Cardiac septum (tissue), 1 donor: ENCODE measurements at regions not wholly inside any gene's neighbourhood (a gene's known extent, or its start where the extent isn't known, plus 50 kb on each side); places are given as distances from the start of the nearest gene placed in this dataset.

Experiments used
- DNase-seq: peaks from one replicate; pipeline ENCODE4 v3.0.0-alpha.2; 2020; ENCODE audit warnings: low spot score
- intact Hi-C: fragments of 100-400 bp; cut with DNase I; formaldehyde crosslinking; loops from one replicate; pipeline ENCODE4 v1.14.0; 2022
- donor health status: DM: no; HTN: no; CAD: no.

DNA sequence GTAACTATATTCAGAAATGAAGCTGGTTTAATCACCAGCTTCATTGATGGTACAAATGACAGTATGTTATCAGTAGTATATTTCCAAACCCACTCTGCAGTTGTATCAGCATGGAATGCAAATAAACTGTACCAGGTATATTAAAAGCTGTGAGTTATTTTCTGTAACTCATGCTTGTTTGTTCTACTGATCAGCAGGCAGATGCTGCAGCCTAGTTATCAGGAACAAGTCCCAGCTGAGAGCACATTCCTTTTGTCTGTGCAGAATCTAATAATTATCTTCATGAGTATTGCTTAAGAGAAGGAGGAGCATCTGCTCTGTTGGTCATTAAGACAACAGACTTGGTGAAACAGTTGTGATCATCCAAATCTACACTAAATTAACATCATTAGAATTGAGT, 1331.1 kb downstream of the MRPL39 start:
- intact Hi-C loops = no loop called here
- no peak for DNase-seq

- intact Hi-C loops = no loop called here
- no peak for DNase-seq
These were observed 1331.7 kb downstream of the MRPL39 start for GRCh38 chr21:24275616-24276015.

DNA sequence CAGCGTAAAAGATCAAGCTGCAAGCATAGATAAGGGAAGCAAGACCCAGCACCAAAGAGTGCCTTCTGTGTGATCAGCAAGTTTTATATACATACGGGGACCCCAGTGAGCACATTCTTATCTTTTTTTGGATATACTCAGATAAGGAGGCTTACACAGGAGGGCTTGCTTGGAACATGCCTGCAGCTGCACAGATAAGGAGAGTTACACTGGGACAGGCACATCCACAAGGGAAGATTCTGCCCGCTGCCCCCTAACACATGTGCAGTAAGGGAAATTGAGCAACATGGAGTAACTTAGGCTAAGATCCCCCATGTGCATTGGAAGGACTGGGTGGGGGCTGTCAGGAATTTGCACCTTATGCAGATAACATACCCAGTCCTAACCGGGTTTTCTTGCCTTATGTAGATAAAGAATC, 1334.8 kb downstream of the MRPL39 start:
- intact Hi-C loops = no loop called here
- no peak for DNase-seq

- no peak for DNase-seq
- intact Hi-C loops = no loop called here
These were observed 1341.3 kb downstream of the MRPL39 start for GRCh38 chr21:24265987-24266386.

GRCh38 chr21:24260751-24261150, 1346.5 kb downstream of the MRPL39 start:
- DNase-seq = no peak
- intact Hi-C loops = no loop called here

DNA sequence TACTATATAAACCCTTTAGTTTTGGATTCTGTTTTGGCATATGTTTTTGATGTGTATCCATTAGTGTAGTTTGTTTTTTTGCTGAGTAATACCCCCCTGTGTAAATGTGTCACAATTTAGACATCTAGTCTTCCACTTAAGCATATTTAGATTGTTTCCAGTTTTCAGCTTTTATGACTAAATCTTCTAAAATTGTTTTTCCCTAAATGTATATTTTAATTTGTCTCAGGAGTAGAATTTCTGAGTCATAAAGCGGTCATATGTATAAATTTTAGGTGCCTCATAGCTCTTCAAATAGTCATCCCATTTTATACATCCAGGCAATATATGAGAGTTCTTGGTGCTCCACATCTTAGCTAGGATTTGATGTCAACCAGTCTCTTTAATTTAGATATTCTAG, 1348.0 kb downstream of the MRPL39 start:
- intact Hi-C loops = no loop called here
- DNase-seq = no peak

- no peak for DNase-seq
- intact Hi-C loops = no loop called here
These were observed 1351.7 kb downstream of the MRPL39 start for GRCh38 chr21:24255591-24255990.

DNA sequence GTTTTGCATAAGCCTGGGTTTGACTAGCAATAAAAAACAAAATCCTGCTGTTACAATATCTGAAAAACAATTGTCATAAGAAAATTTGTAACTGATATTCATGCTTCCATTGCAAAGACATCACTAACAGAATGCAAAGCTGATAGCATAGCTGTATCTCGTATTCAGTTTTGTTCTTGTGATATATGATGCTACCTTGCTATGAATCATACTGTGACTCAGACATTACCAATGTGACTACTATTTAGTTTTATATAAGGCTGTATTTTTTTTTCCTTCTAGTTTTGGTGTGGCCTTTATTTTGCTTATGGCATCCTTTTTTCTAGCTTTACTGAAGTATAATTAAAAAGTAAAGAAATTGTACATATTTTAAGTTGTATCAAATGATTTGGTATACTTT, 1381.8 kb downstream of the MRPL39 start:
- DNase-seq = no peak
- intact Hi-C loops = no loop called here

- intact Hi-C loops = no loop called here
- DNase-seq = no peak
These were observed 1382.9 kb downstream of the MRPL39 start for GRCh38 chr21:24224422-24224821.

DNA sequence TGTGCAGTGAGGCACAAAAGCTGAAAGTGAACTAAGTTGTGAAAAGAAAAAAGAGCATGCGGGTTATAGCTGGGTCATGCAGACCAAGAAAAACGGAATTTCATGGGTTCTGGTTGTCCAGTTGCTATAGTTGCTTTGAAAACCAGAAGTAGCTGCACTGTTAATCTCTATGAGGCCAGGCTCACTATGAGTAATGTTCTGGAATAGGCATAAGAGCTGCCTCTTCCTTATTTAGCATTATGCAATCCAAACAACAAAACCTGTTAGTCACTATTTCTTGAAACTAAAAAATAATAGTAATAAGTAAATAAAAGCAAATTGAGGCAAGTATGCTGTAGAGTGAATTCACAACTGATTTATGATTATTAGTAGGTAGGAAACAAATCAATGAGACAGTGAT, 1383.7 kb downstream of the MRPL39 start:
- DNase-seq = no peak
- intact Hi-C loops = no loop called here

DNA sequence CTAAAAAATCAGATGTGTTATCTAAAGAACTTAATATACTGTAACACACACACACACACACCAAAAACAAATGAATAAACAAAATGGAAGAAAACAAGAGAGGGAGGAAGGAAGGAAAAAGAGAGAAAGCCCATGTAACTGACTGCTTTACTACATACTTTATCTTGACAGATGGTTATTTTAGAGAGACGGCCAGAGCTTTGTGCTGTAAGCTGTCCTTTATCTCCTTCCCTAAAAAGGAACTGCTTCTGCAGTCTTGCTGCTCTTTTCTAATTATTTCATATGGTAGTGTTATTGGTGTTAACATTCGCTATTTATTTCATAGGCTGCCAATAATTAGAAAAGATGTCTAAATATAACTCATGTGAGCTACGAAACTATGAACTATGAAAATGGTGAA, 1384.6 kb downstream of the MRPL39 start:
- no peak for DNase-seq
- intact Hi-C loops = no loop called here

DNA sequence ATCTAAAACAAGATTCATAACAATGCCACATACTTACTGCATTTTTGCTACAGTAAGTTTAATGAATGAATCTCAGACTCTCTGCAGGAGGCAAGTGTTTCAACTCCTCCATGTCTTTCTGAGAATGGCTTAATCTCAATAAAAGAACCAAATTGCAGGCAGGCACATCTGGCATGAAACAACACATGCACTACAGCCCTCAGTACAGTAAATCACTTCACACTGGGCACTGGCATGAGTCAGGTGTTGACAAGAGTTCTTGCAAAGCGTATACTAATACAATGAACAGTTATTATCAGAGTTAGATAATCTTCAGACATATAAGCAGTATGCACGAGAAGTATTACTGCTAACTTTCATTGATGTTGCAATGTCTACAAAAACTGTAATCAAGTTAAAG, 1386.8 kb downstream of the MRPL39 start:
- DNase-seq = no peak
- intact Hi-C loops = no loop called here

GRCh38 chr21:24217151-24217550, 1390.1 kb downstream of the MRPL39 start:
- intact Hi-C loops = no loop called here

DNA sequence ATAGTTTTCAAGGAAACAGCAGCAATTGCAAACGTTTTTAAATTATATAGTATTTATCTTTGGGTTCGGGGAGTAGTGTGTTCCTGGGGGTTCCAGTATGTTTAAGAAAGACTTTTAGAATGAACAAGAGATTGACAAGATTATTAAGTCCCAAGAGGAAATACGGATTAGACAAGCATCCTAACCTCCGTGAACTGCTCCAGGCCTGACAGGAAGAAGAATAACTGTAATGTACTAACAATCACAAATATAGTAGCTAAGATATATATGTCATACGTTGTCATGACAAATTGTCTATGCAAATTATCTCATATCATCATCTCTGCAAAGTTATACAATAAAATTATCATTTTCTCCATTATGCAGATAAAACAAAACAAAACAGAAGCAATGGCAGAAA, 1397.2 kb downstream of the MRPL39 start:
- DNase-seq = no peak
- intact Hi-C loops = no loop called here

More at GRCh38 chr21:24217151-24217550, 1390.1 kb downstream of the MRPL39 start:
- DNase-seq = no peak

GRCh38 chr21:24208562-24209260, 1398.6 kb downstream of the MRPL39 start:
- intact Hi-C loops = no loop called here

DNA sequence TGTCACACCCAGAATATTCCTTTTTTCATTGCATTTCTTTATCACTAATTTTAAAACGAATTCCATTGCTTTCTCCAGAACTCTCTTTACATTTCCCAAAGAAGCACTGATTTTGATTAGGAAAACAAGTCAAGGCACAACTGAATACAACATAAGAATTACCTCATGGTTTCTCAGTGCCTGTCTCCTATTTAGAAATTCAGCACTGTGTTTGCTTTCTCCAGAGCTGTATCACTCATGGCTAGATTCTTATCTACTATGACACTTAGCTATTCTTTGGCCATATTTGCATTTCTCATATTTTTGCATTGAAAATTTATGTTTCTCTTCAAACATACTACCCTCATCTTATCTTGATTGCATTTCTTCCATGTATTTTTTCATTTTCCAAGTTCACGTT, 1402.0 kb downstream of the MRPL39 start:
- intact Hi-C loops = no loop called here
- DNase-seq = no peak

More at GRCh38 chr21:24208562-24209260, 1398.6 kb downstream of the MRPL39 start:
- no peak for DNase-seq

GRCh38 chr21:24204641-24205040, 1402.6 kb downstream of the MRPL39 start:
- DNase-seq = no peak
- intact Hi-C loops = no loop called here

DNA sequence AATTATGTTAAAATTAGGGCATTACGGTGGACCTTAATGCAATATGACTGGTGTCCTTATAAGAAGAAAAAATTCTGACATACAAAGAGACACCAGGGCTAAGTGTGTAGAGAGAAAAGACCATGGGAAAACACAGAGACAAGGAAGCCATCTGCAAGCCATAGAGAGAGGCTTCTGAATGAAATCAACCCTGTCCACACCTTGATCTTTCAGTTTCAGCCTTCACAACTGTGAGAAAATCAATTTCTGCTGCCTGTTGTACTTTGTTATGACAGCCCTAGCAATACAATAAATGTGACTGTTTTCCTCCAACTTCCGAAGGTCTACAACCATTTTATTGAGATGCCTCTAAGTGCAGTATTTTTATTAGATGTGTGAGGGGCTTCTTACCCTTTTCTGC, 1407.2 kb downstream of the MRPL39 start:
- DNase-seq = no peak
- intact Hi-C loops = no loop called here

GRCh38 chr21:24197923-24198322, 1409.4 kb downstream of the MRPL39 start:
- no peak for DNase-seq
- intact Hi-C loops = no loop called here

DNA sequence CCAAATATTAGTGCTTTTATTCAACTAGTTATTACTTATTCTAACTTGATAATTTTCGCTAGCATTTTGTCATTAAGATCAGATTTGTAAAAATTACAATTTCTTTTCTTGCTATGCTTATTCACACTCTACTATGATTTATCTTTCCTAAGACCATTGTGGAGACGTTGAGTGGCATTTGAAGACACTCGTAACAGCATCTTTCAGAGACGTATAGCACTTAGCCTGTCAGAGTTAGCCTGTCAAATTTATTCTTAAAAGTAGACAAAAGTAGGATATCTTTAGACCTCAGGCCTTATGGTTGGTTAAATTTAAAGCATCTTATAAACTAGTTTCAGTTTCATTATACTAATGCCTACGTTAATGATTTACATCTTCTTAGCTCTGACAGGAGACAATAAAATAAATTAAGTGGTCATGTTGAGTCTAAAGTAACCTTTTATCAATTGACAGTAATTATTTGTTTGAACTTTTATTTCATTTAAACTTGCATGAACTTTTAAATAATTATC, 1410.1 kb downstream of the MRPL39 start:
- DNase-seq = no peak
- intact Hi-C loops = no loop called here

- DNase-seq = no peak
- intact Hi-C loops = no loop called here
These were observed 1418.8 kb downstream of the MRPL39 start for GRCh38 chr21:24188506-24188905.

GRCh38 chr21:24183077-24183476, 1424.2 kb downstream of the MRPL39 start:
- no peak for DNase-seq
- intact Hi-C loops = no loop called here
